ENCODE measurements at regions not wholly inside any gene's neighbourhood (a gene's known extent, or its start where the extent isn't known, plus 50 kb on each side); places are given as distances from the start of the nearest gene placed in this dataset.

- H3K27ac ChIP-seq: no peak overlapping the region
- H3K9me3 ChIP-seq (replicated peaks in 1 of 3): no peaks in the 10 kb centered on the region
- H3K4me1 ChIP-seq (replicated peaks in 1 of 2): no peaks in the 10 kb centered on the region
- no peak for DNase-seq
- 26 to 67% (median 55%) methylated on average over 1 to 4 of the region's 4 CpGs for WGBS, 4 donors
- H3K27me3 ChIP-seq: no peaks in the 10 kb centered on the region
- H3K4me3 ChIP-seq: no peak overlapping the region
- H3K36me3 ChIP-seq (replicated peaks in 1 of 2): no peaks in the 10 kb centered on the region
- no peak for TF ChIP-seq POLR2A (IDR thresholded peaks at IDR 0.05)
- no peak for TF ChIP-seq CTCF (IDR thresholded peaks at IDR 0.05)
- intact Hi-C loops (cut with DNase I): no loop called here
Measured at GRCh38 chr3:59341459-59341858, 291.6 kb upstream of the CFAP20DC start.

- Histone ChIP-seq H3K4me1 (replicated peaks in 1 of 2) (no peaks in the 10 kb centered on the region), H3K4me3 (no peak overlapping the region), H3K9me3 (replicated peaks in 1 of 3) (no peaks in the 10 kb centered on the region), H3K27me3 (no peaks in the 10 kb centered on the region), H3K36me3 (replicated peaks in 1 of 2) (no peaks in the 10 kb centered on the region), H3K27ac (no peak overlapping the region)
- 56 to 67% (median 63%) methylated on average over 3 of the region's 3 CpGs for WGBS, 4 donors
- TF ChIP-seq POLR2A (IDR thresholded peaks at IDR 0.05) (no peak), CTCF (IDR thresholded peaks at IDR 0.05) (no peak)
- intact Hi-C loops (cut with DNase I): no loop called here
- DNase-seq: no peak
Measured at GRCh38 chr3:59339818-59340217, 290.0 kb upstream of the CFAP20DC start.

- intact Hi-C loops (cut with DNase I): no loop called here
- 66 to 78% (median 74%) methylated on average over 7 of the region's 7 CpGs for WGBS, 4 donors
- TF ChIP-seq POLR2A (IDR thresholded peaks at IDR 0.05) (no peak), CTCF (IDR thresholded peaks at IDR 0.05) (no peak)
- Histone ChIP-seq H3K9me3 (replicated peaks in 1 of 3) (no peaks in the 10 kb centered on the region), H3K36me3 (replicated peaks in 1 of 2) (no peaks in the 10 kb centered on the region), H3K27me3 (no peaks in the 10 kb centered on the region), H3K4me3 (no peak overlapping the region), H3K27ac (no peak overlapping the region), H3K4me1 (replicated peaks in 1 of 2) (no peaks in the 10 kb centered on the region)
- no peak for DNase-seq
Measured at GRCh38 chr3:59338934-59339333, 289.1 kb upstream of the CFAP20DC start.

GRCh38 chr3:59335338-59335737, 285.5 kb upstream of the CFAP20DC start:
- TF ChIP-seq CTCF (IDR thresholded peaks at IDR 0.05) (no peak), POLR2A (IDR thresholded peaks at IDR 0.05) (no peak)
- intact Hi-C loops (cut with DNase I): no loop called here

More at GRCh38 chr3:59335338-59335737, 285.5 kb upstream of the CFAP20DC start:
- Histone ChIP-seq H3K4me1 (replicated peaks in 1 of 2) (no peaks in the 10 kb centered on the region), H3K4me3 (no peak overlapping the region), H3K9me3 (replicated peaks in 1 of 3) (no peaks in the 10 kb centered on the region), H3K36me3 (replicated peaks in 1 of 2) (no peaks in the 10 kb centered on the region), H3K27me3 (no peaks in the 10 kb centered on the region), H3K27ac (no peak overlapping the region)
- DNase-seq: no peak
- WGBS, 4 donors: 66 to 91% (median 76%) methylated on average over 6 of the region's 6 CpGs
